ENCODE measurements at regions not wholly inside any gene's neighbourhood (a gene's known extent, or its start where the extent isn't known, plus 50 kb on each side); places are given as distances from the start of the nearest gene placed in this dataset.

DNA sequence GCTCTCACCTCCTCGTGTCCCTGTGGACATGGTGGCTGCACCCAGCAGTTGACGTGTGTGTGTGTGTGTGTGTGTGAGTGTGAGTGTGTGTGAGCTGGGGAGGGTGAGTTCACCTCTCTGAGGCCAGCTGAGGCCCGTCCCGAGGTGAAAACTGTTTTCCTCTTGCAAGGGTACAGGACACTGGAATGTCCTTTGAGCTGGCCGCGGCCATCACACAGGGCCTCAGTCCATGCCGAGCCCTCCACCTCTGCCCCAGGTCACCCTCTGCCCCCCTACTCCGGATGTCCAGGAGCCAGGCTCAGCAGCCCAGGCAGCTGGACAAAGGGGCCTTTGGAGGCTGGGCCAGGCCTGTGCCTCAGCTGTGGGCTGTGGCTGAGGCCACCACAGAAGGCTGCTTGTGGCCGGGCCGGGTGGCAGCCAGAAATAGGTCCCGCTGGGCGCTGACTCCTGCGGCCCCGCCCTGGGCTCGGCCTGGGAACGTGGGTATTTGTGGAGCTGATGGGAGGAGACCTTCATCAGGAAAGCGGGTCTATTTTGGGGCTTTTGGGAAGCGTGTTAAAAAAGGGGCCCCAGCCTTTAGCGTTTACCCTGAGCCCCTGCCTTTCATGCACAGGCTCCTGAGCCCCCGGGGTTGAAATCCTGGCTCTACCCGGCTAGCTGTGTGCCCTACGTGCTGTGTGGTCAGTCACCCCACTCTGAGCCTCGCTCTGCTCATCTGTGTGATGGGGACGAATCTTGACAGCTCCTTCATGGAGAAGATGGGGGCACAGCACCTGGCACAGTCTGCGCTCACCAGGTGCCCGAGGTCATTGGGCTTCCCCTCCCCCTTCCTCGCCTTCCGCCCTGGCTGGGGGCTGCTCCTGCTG lies 75.1 kb upstream of the IER5L start:
- Histone ChIP-seq H3K4me1 (no peaks in the 10 kb centered on the region), H3K27me3 (no peaks in the 10 kb centered on the region), H3K36me3 (no peaks in the 10 kb centered on the region), H3K4me3 (no peak overlapping the region), H3K9ac (ENCODE audit: low read depth in 2 of 2, low read length in 2 of 2) (no peak overlapping the region), H3K9me3 (no peaks in the 10 kb centered on the region), H3K27ac (no peak overlapping the region)
- TF ChIP-seq, protein P1, sequence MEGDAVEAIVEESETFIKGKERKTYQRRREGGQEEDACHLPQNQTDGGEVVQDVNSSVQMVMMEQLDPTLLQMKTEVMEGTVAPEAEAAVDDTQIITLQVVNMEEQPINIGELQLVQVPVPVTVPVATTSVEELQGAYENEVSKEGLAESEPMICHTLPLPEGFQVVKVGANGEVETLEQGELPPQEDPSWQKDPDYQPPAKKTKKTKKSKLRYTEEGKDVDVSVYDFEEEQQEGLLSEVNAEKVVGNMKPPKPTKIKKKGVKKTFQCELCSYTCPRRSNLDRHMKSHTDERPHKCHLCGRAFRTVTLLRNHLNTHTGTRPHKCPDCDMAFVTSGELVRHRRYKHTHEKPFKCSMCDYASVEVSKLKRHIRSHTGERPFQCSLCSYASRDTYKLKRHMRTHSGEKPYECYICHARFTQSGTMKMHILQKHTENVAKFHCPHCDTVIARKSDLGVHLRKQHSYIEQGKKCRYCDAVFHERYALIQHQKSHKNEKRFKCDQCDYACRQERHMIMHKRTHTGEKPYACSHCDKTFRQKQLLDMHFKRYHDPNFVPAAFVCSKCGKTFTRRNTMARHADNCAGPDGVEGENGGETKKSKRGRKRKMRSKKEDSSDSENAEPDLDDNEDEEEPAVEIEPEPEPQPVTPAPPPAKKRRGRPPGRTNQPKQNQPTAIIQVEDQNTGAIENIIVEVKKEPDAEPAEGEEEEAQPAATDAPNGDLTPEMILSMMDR (IDR thresholded peaks at IDR 0.05) = no peak
- DNase-seq = no peak
- intact Hi-C loops (cut with DNase I) = no loop called here

DNA sequence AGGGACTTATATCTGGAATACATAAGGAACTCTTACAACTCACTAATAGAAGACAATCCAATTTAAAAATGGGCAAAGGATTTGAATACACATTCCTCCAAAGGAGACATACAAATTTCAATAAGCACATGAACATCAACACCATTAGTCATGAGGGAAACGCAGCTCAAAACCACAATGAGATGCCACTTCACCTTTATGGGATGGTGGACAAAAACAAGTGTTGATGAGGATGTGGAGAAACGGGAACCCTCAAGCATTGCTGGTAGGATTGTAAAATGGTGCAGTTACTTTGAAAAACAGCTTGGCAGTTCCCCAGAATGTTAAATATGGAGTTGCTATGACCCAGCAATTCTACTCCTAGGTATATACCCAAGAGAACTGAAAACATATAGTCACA lies 72.7 kb upstream of the IER5L start:
- Histone ChIP-seq H3K27ac (no peak overlapping the region), H3K4me1 (no peaks in the 10 kb centered on the region), H3K27me3 (no peaks in the 10 kb centered on the region), H3K9ac (ENCODE audit: low read depth in 2 of 2, low read length in 2 of 2) (no peak overlapping the region), H3K4me3 (no peak overlapping the region), H3K9me3 (no peaks in the 10 kb centered on the region), H3K36me3 (no peaks in the 10 kb centered on the region)
- TF ChIP-seq, protein P1 (IDR thresholded peaks at IDR 0.05) = no peak
- DNase-seq = no peak
- intact Hi-C loops (cut with DNase I) = no loop called here

DNA sequence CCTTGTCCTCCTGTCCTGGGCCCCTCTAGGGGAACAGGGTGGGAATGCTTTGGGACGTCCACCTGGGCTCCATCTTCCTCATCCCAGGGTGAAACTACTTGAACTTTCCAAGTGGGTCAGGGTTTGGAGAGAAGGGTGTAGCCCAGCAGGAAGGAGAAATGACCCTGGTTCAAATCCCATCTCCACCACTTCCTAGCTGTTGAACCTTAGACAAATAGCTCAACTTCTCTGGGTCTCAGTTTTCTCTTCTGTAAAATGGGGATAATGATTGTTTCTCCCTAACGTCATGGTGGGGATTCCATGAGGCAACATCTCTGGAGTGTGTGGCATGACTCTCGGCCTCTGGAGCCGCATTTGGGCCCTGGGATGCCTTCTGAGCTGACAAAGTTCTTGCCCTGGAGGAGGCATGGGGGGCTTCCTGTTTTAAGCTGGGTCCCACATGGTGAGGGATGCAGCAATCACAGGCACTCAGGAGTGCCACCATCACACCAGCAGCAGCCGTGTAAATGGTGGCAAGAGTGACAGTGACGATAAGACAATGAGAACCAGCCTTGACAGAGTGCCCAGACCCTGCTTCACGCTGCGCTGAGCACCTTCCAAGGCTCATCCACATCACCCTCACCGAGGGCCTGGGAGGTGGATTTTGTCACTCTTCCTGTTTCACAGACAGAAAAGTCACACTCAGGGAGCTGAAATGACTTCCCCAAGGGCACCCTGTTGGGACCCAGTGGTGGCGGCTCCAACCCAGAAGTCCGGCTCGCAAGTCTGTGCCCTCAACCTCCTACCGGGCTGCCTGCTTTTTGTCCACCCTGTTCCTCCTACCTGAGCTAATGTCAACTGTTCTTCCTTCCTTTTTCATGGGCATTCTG lies 69.5 kb upstream of the IER5L start:
- Histone ChIP-seq H3K9ac (ENCODE audit: low read depth in 2 of 2, low read length in 2 of 2) (no peak overlapping the region), H3K9me3 (no peaks in the 10 kb centered on the region), H3K27ac (no peak overlapping the region), H3K27me3 (no peaks in the 10 kb centered on the region), H3K36me3 (no peaks in the 10 kb centered on the region), H3K4me1 (no peaks in the 10 kb centered on the region), H3K4me3 (no peak overlapping the region)
- intact Hi-C loops (cut with DNase I) = no loop called here
- TF ChIP-seq, protein P1 (IDR thresholded peaks at IDR 0.05) = no peak
- no peak for DNase-seq

DNA sequence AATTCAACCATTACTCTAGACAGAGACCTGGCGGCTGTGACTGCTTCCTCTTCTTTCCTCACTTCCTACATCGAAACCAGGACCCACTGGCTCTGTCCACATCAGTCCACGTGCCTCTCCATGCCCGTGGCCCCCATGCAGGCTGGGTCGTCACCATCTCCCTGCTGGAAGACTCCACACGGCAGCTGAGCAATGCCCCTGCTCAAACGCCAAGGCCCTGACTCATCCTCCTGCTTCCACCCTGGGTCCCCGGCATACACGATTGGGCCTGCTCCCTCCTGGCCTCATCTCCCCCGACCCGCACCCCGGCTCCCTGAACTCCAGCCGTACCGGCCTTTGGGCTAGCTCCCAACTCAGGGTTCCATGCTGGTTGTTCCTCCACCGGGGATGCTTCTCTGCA lies 67.2 kb upstream of the IER5L start:
- Histone ChIP-seq H3K4me3 (no peak overlapping the region), H3K9ac (ENCODE audit: low read depth in 2 of 2, low read length in 2 of 2) (no peak overlapping the region), H3K27ac (no peak overlapping the region), H3K27me3 (no peaks in the 10 kb centered on the region), H3K4me1 (no peaks in the 10 kb centered on the region), H3K9me3 (no peaks in the 10 kb centered on the region), H3K36me3 (no peaks in the 10 kb centered on the region)
- TF ChIP-seq, protein P1 (IDR thresholded peaks at IDR 0.05) = no peak
- DNase-seq = no peak
- intact Hi-C loops (cut with DNase I) = no loop called here

DNA sequence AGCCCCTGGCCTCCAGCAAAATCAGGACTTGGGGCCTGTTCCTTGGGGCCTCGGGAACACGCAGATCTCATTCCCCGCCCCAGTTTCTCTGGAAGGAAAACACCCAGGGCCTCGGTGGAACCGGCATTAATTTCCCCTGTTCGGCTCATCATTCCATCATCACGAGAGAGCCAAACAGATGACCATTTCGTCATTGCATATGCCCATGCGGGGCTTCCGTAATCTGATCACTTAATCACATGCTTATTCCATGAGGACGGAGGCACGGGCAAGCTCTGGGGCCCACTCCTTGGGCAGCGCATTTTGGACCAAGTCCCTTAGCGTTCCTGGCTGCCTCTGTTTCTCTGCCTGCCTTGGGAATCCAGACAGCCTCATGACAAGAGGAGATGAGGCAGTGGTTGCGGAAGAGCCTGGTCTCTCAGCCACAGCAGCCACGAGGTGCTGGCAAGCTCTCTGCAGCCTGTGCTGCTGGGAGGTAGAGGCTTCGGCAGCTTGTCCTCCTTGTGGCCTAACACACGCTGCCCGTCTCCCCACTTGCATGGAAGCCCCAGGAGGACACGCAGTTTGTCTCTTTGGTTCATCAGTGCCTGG lies 65.0 kb upstream of the IER5L start:
- Histone ChIP-seq H3K4me1 (no peaks in the 10 kb centered on the region), H3K4me3 (no peak overlapping the region), H3K9me3 (no peaks in the 10 kb centered on the region), H3K27me3 (no peaks in the 10 kb centered on the region), H3K36me3 (no peaks in the 10 kb centered on the region), H3K9ac (ENCODE audit: low read depth in 2 of 2, low read length in 2 of 2) (no peak overlapping the region), H3K27ac (no peak overlapping the region)
- TF ChIP-seq, protein P1 (IDR thresholded peaks at IDR 0.05) = no peak
- intact Hi-C loops (cut with DNase I) = no loop called here
- DNase-seq = no peak

All from colonic mucosa (tissue), 4 donors.